Lower leg skin (tissue), 3 donors: ENCODE measurements at regions not wholly inside any gene's neighbourhood (a gene's known extent, or its start where the extent isn't known, plus 50 kb on each side); places are given as distances from the start of the nearest gene placed in this dataset.

ENCODE experiments used
- CTCF ChIP-seq, 3 donors: fragments of 450-650 bp; IDR thresholded peaks; one replicate each; pipeline ENCODE4 v1.5.1; 2016; ENCODE audit warnings: antibody characterized with exemption in 3 of 3, mild to moderate bottlenecking in 3 of 3, moderate library complexity in 2 of 3
- POLR2A ChIP-seq, 2 donors: fragments of 450-650 bp; IDR thresholded peaks; one replicate each; pipeline ENCODE4 v1.6.1; 2016 to 2017; ENCODE audit warnings: antibody characterized with exemption in 2 of 2, mild to moderate bottlenecking in 1 of 2, moderate library complexity in 1 of 2

- no peak for TF ChIP-seq CTCF (IDR thresholded peaks at IDR 0.05)
- no peak for TF ChIP-seq POLR2A (IDR thresholded peaks at IDR 0.05)
Observed at GRCh38 chr5:74949976-74950375, 83.8 kb upstream of the FAM169A start.
